ENCODE measurements at regions not wholly inside any gene's neighbourhood (a gene's known extent, or its start where the extent isn't known, plus 50 kb on each side); places are given as distances from the start of the nearest gene placed in this dataset.
"Not testable (repeated sequence)": the region's sequence is repeated elsewhere in the genome, so short reads cannot be mapped to it uniquely, and the experiment has no call there.

- Histone ChIP-seq H3K36me3 (ENCODE audit: control insufficient read depth in 1 of 2, insufficient read depth in 2 of 2, low read length in 2 of 2) (no peaks in the 10 kb centered on the region), H3K4me3 (ENCODE audit: low read depth in 1 of 2, low read length in 2 of 2) (no peak overlapping the region), H3K27ac (ENCODE audit: low read length) (no peak overlapping the region), H3K27me3 (ENCODE audit: low read depth, low read length) (no peaks in the 10 kb centered on the region), H3K9me3 (ENCODE audit: control insufficient read depth in 1 of 2, low read length in 2 of 2) (no peaks in the 10 kb centered on the region), H3K4me1 (ENCODE audit: control insufficient read depth in 1 of 2, insufficient read depth in 2 of 2, low read length in 2 of 2) (no peaks in the 10 kb centered on the region)
These were observed 654.9 kb upstream of the TBL1XR1 start for GRCh38 chr3:177852001-177852807.

DNA sequence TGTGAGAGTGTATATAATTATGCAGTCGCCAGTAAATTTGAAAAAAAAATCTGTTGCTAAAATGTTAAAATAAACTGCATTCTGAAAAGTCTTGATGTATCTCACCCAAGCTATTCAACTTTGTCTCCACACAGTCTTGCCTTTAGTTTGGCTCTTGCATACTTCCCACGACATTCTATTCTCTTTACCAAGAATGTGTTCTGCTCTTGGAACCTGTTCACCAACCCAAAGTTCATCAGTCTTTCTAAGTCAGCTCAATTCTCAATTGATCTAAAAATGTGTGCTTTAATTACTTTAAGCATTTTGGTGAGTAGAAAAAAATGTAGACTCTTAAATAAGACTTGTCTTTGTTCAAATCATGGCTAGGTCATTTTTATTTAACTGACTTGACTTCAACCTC, 657.7 kb upstream of the TBL1XR1 start:
- no peaks in the 10 kb centered on the region for H3K9me3 ChIP-seq (ENCODE audit: control insufficient read depth in 1 of 2, low read length in 2 of 2)
- H3K36me3 ChIP-seq (ENCODE audit: control insufficient read depth in 1 of 2, insufficient read depth in 2 of 2, low read length in 2 of 2) = no peaks in the 10 kb centered on the region
- H3K27me3 ChIP-seq (ENCODE audit: low read depth, low read length) = no peaks in the 10 kb centered on the region
- H3K27ac ChIP-seq (ENCODE audit: low read length) = no peak overlapping the region
- no peak overlapping the region for H3K4me3 ChIP-seq (ENCODE audit: low read depth in 1 of 2, low read length in 2 of 2)
- no peaks in the 10 kb centered on the region for H3K4me1 ChIP-seq (ENCODE audit: control insufficient read depth in 1 of 2, insufficient read depth in 2 of 2, low read length in 2 of 2)

DNA sequence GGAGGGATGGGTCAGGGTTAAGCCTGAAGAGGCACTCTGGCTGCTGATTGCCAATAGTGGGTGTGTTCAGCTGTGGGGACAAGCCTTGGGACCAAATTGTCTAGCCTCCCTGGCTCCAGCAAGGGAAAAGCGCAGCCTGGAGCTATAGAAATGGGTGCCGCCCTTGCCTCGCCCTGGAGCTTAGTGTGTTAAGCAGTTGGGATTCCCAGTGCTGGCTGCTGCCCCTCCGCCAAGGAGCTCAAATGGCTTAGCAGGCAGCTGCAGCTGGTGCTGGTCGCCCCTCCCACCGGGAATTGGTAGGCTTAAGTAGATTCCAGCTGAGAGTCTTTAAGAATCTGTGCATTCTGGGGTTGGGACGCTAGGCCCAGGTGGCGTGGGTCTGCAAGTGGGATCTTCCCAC, 662.9 kb upstream of the TBL1XR1 start:
- Histone ChIP-seq H3K27me3 (ENCODE audit: low read depth, low read length) (no peaks in the 10 kb centered on the region), H3K4me1 (ENCODE audit: control insufficient read depth in 1 of 2, insufficient read depth in 2 of 2, low read length in 2 of 2) (no peaks in the 10 kb centered on the region), H3K36me3 (ENCODE audit: control insufficient read depth in 1 of 2, insufficient read depth in 2 of 2, low read length in 2 of 2) (no peaks in the 10 kb centered on the region), H3K4me3 (ENCODE audit: low read depth in 1 of 2, low read length in 2 of 2) (no peak overlapping the region), H3K9me3 (ENCODE audit: control insufficient read depth in 1 of 2, low read length in 2 of 2) (peaks cover 0 to 8% of the 10 kb centered on the region in 2 donors), H3K27ac (ENCODE audit: low read length) (no peak overlapping the region)

DNA sequence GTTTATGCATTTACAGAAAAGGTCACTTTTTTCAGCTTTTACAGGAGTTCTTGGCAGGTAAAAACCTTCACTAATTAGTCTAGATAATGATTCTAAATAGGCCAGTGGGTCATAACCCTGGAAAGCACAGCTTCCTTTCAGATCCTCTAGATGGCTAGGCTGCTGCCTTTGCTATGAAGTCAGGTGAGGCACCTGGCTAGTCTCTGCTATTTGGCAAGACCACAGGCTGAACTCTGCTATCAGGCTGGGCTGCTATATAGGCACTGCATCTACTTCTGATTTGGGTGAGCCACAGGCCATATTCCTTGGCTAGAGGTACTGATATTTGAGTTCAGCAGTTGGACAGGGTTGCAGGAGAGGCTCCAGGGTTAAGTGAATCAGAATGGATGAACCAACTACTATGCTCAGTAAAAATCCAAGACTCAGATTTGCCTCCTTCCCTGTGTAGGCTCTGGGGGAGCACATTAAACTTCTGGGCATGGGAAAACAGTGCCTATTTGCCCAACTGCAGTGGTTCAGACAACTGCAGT, 665.7 kb upstream of the TBL1XR1 start:
- Histone ChIP-seq H3K4me3 (ENCODE audit: low read depth in 1 of 2, low read length in 2 of 2) (no peak overlapping the region), H3K27ac (ENCODE audit: low read length) (no peak overlapping the region), H3K27me3 (ENCODE audit: low read depth, low read length) (no peaks in the 10 kb centered on the region), H3K36me3 (ENCODE audit: control insufficient read depth in 1 of 2, insufficient read depth in 2 of 2, low read length in 2 of 2) (no peaks in the 10 kb centered on the region), H3K4me1 (ENCODE audit: control insufficient read depth in 1 of 2, insufficient read depth in 2 of 2, low read length in 2 of 2) (no peaks in the 10 kb centered on the region), H3K9me3 (ENCODE audit: control insufficient read depth in 1 of 2, low read length in 2 of 2) (peaks cover 0 to 11% of the 10 kb centered on the region in 2 donors)

DNA sequence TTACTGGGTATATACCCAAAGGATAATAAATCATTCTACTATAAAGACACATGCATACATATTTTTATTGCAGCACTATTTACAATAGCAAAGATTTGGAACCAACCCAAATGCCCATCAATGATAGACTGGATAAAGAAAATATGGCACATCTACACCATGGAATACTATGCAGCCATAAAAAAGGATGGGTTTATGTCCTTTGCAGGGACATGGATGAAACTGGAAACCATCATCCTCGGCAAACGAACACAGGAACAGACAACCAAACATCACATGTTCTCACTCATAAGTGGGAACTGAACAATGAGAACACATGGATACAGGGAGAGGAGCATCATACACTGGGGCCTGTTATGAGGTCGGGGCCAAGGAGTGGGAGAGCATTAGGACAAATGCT, 665.0 kb upstream of the KCNMB2 start:
- not testable (repeated sequence) for H3K4me3 ChIP-seq (ENCODE audit: low read depth in 1 of 2, low read length in 2 of 2); H3K9me3 ChIP-seq (ENCODE audit: control insufficient read depth in 1 of 2, low read length in 2 of 2); H3K27me3 ChIP-seq (ENCODE audit: low read depth, low read length); H3K36me3 ChIP-seq (ENCODE audit: control insufficient read depth in 1 of 2, insufficient read depth in 2 of 2, low read length in 2 of 2); H3K4me1 ChIP-seq (ENCODE audit: control insufficient read depth in 1 of 2, insufficient read depth in 2 of 2, low read length in 2 of 2); H3K27ac ChIP-seq (ENCODE audit: low read length)

DNA sequence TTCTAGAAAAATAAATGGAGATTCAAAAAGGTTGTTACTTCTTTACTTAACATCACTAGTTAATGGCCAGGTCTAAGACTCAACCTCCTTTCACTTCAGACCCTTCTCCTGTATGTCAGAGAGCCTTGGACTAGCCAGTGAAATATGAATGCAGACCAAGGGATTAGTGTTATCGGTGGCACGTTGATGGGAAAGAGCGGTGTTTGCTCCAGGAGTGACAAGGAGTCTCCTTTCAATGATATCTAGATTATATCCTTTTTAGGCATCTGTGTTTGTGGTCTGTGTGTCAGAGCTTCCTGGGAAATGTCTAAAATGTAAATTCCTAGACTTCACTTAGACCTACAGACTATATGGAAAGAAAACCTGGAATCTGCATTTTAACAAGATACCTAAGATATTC, 658.0 kb upstream of the KCNMB2 start:
- H3K4me1 ChIP-seq (ENCODE audit: control insufficient read depth in 1 of 2, insufficient read depth in 2 of 2, low read length in 2 of 2) = peaks cover 0 to 6% of the 10 kb centered on the region in 2 donors
- H3K9me3 ChIP-seq (ENCODE audit: control insufficient read depth in 1 of 2, low read length in 2 of 2) = no peaks in the 10 kb centered on the region
- no peaks in the 10 kb centered on the region for H3K27me3 ChIP-seq (ENCODE audit: low read depth, low read length)
- no peak overlapping the region for H3K4me3 ChIP-seq (ENCODE audit: low read depth in 1 of 2, low read length in 2 of 2)
- no peak overlapping the region for H3K27ac ChIP-seq (ENCODE audit: low read length)
- no peaks in the 10 kb centered on the region for H3K36me3 ChIP-seq (ENCODE audit: control insufficient read depth in 1 of 2, insufficient read depth in 2 of 2, low read length in 2 of 2)

- H3K27me3 ChIP-seq (ENCODE audit: low read depth, low read length) = no peaks in the 10 kb centered on the region
- no peaks in the 10 kb centered on the region for H3K9me3 ChIP-seq (ENCODE audit: control insufficient read depth in 1 of 2, low read length in 2 of 2)
- H3K4me1 ChIP-seq (ENCODE audit: control insufficient read depth in 1 of 2, insufficient read depth in 2 of 2, low read length in 2 of 2) = peaks cover 0 to 6% of the 10 kb centered on the region in 2 donors
These were observed 657.3 kb upstream of the KCNMB2 start for GRCh38 chr3:177878957-177879356.

GRCh38 chr3:177881351-177881750, 654.9 kb upstream of the KCNMB2 start:
- H3K27ac ChIP-seq (ENCODE audit: low read length) = no peak overlapping the region
- H3K9me3 ChIP-seq (ENCODE audit: control insufficient read depth in 1 of 2, low read length in 2 of 2) = no peaks in the 10 kb centered on the region
- H3K27me3 ChIP-seq (ENCODE audit: low read depth, low read length) = no peaks in the 10 kb centered on the region
- H3K4me3 ChIP-seq (ENCODE audit: low read depth in 1 of 2, low read length in 2 of 2) = no peak overlapping the region
- no peaks in the 10 kb centered on the region for H3K36me3 ChIP-seq (ENCODE audit: control insufficient read depth in 1 of 2, insufficient read depth in 2 of 2, low read length in 2 of 2)
- H3K4me1 ChIP-seq (ENCODE audit: control insufficient read depth in 1 of 2, insufficient read depth in 2 of 2, low read length in 2 of 2) = no peaks in the 10 kb centered on the region

More at GRCh38 chr3:177878957-177879356, 657.3 kb upstream of the KCNMB2 start:
- Histone ChIP-seq H3K27ac (ENCODE audit: low read length) (no peak overlapping the region), H3K36me3 (ENCODE audit: control insufficient read depth in 1 of 2, insufficient read depth in 2 of 2, low read length in 2 of 2) (no peaks in the 10 kb centered on the region), H3K4me3 (ENCODE audit: low read depth in 1 of 2, low read length in 2 of 2) (no peak overlapping the region)

GRCh38 chr3:177882124-177882648, 654.0 kb upstream of the KCNMB2 start:
- H3K27ac ChIP-seq (ENCODE audit: low read length) = no peak overlapping the region
- no peaks in the 10 kb centered on the region for H3K4me1 ChIP-seq (ENCODE audit: control insufficient read depth in 1 of 2, insufficient read depth in 2 of 2, low read length in 2 of 2)
- no peaks in the 10 kb centered on the region for H3K36me3 ChIP-seq (ENCODE audit: control insufficient read depth in 1 of 2, insufficient read depth in 2 of 2, low read length in 2 of 2)
- no peak overlapping the region for H3K4me3 ChIP-seq (ENCODE audit: low read depth in 1 of 2, low read length in 2 of 2)
- H3K27me3 ChIP-seq (ENCODE audit: low read depth, low read length) = no peaks in the 10 kb centered on the region
- H3K9me3 ChIP-seq (ENCODE audit: control insufficient read depth in 1 of 2, low read length in 2 of 2) = no peaks in the 10 kb centered on the region

DNA sequence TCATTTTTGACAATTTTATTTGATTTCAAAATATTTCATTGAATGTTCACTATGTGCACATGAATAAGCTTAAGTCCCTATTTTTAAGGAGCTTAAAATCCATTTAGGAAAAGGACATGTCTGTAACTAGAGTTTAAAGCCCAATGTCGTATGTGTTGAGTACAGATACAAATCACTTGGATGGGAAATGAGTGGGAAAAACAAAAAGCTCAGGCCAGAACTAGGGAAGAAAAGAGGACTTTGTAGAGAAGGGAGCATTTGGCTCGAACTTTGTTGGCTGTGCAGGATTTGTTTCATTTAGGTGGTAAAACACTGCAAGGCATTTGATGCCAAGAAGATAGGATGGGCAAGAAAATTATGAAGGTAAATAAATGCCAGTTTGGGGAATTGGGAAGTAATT, 653.1 kb upstream of the KCNMB2 start:
- no peak overlapping the region for H3K27ac ChIP-seq (ENCODE audit: low read length)
- no peaks in the 10 kb centered on the region for H3K4me1 ChIP-seq (ENCODE audit: control insufficient read depth in 1 of 2, insufficient read depth in 2 of 2, low read length in 2 of 2)
- no peaks in the 10 kb centered on the region for H3K9me3 ChIP-seq (ENCODE audit: control insufficient read depth in 1 of 2, low read length in 2 of 2)
- H3K27me3 ChIP-seq (ENCODE audit: low read depth, low read length) = no peaks in the 10 kb centered on the region
- no peak overlapping the region for H3K4me3 ChIP-seq (ENCODE audit: low read depth in 1 of 2, low read length in 2 of 2)
- no peaks in the 10 kb centered on the region for H3K36me3 ChIP-seq (ENCODE audit: control insufficient read depth in 1 of 2, insufficient read depth in 2 of 2, low read length in 2 of 2)

DNA sequence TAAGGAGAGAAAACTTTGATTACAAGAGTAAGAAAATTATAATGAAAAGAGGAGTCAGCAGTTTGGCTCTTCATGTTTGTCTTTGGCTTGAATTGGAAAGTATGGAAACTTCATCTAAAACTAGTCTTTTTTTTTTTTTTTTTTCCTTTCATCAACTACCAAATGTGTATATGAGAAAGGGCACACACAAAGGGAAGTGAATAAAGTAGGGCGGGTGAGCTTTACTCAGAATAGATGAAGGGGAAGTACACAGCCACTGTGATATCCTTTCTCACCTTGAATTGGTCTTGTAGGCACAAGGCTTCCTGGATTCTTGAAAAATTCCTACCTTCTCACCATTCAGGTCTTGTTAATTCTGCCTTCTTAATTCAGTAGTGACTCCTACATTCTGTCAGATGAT, 652.3 kb upstream of the KCNMB2 start:
- Histone ChIP-seq H3K9me3 (ENCODE audit: control insufficient read depth in 1 of 2, low read length in 2 of 2) (no peaks in the 10 kb centered on the region), H3K27me3 (ENCODE audit: low read depth, low read length) (no peaks in the 10 kb centered on the region), H3K27ac (ENCODE audit: low read length) (no peak overlapping the region), H3K36me3 (ENCODE audit: control insufficient read depth in 1 of 2, insufficient read depth in 2 of 2, low read length in 2 of 2) (no peaks in the 10 kb centered on the region), H3K4me3 (ENCODE audit: low read depth in 1 of 2, low read length in 2 of 2) (no peak overlapping the region), H3K4me1 (ENCODE audit: control insufficient read depth in 1 of 2, insufficient read depth in 2 of 2, low read length in 2 of 2) (no peaks in the 10 kb centered on the region)

Measured in muscle layer of duodenum (tissue), 2 donors.